ENCODE measurements at regions not wholly inside any gene's neighbourhood (a gene's known extent, or its start where the extent isn't known, plus 50 kb on each side); places are given as distances from the start of the nearest gene placed in this dataset.

GRCh38 chr7:47007471-47007870 lies 574.4 kb downstream of the TNS3 start:
- FAIRE-seq (no peak), DNase-seq (ENCODE audit: insufficient read length, low spot score) (no peak)
- TF ChIP-seq CTCF (IDR thresholded peaks at IDR 0.05; ENCODE audit: insufficient read depth, missing control alignments), result no peak

GRCh38 chr7:47000561-47000960 lies 581.4 kb downstream of the TNS3 start:
- no peak for TF ChIP-seq CTCF (IDR thresholded peaks at IDR 0.05; ENCODE audit: insufficient read depth, missing control alignments)
- no peak for DNase-seq (ENCODE audit: insufficient read length, low spot score)
- FAIRE-seq, result no peak

- TF ChIP-seq CTCF (IDR thresholded peaks at IDR 0.05; ENCODE audit: insufficient read depth, missing control alignments), result no peak
- no peak for DNase-seq (ENCODE audit: insufficient read length, low spot score)
- FAIRE-seq, result no peak
Observed at GRCh38 chr7:46999866-47000265, 582.0 kb downstream of the TNS3 start.

GRCh38 chr7:46996972-46997371 lies 584.9 kb downstream of the TNS3 start:
- FAIRE-seq (no peak), DNase-seq (ENCODE audit: insufficient read length, low spot score) (no peak)

GRCh38 chr7:46993396-46993795 lies 588.5 kb downstream of the TNS3 start:
- DNase-seq (ENCODE audit: insufficient read length, low spot score) (no peak), FAIRE-seq (no peak)
- no peak for TF ChIP-seq CTCF (IDR thresholded peaks at IDR 0.05; ENCODE audit: insufficient read depth, missing control alignments)

More at GRCh38 chr7:46996972-46997371, 584.9 kb downstream of the TNS3 start:
- no peak for TF ChIP-seq CTCF (IDR thresholded peaks at IDR 0.05; ENCODE audit: insufficient read depth, missing control alignments)

GRCh38 chr7:46990761-46991160 lies 591.1 kb downstream of the TNS3 start:
- no peak for TF ChIP-seq CTCF (IDR thresholded peaks at IDR 0.05; ENCODE audit: insufficient read depth, missing control alignments)
- DNase-seq (ENCODE audit: insufficient read length, low spot score), result no peak
- FAIRE-seq, result no peak

GRCh38 chr7:46989247-46989646 lies 592.7 kb downstream of the TNS3 start:
- FAIRE-seq, result no peak
- DNase-seq (ENCODE audit: insufficient read length, low spot score), result no peak
- TF ChIP-seq CTCF (IDR thresholded peaks at IDR 0.05; ENCODE audit: insufficient read depth, missing control alignments), result no peak
